ENCODE measurements at regions not wholly inside any gene's neighbourhood (a gene's known extent, or its start where the extent isn't known, plus 50 kb on each side); places are given as distances from the start of the nearest gene placed in this dataset.

- TF ChIP-seq POU6F1 (CRISPR knock-in tag; IDR thresholded peaks at IDR 0.05; ENCODE audit: borderline replicate concordance, low read depth) (no peak), GLIS3 (CRISPR knock-in tag; IDR thresholded peaks at IDR 0.05) (no peak), ZFP30 (CRISPR knock-in tag; IDR thresholded peaks at IDR 0.05) (no peak), ZNF565 (CRISPR knock-in tag; conservative IDR thresholded peaks at IDR 0.05; ENCODE audit: low read depth) (no peak), PPARA (CRISPR knock-in tag; IDR thresholded peaks at IDR 0.05; ENCODE audit: borderline replicate concordance) (no peak), CSDC2 (CRISPR knock-in tag; IDR thresholded peaks at IDR 0.05) (no peak), OSR1 (CRISPR knock-in tag; IDR thresholded peaks at IDR 0.05) (no peak), BACH2 (CRISPR knock-in tag; IDR thresholded peaks at IDR 0.05; ENCODE audit: borderline replicate concordance) (no peak), CREB5 (CRISPR knock-in tag; IDR thresholded peaks at IDR 0.05; ENCODE audit: low read depth) (no peak), ZNF8 (CRISPR knock-in tag; IDR thresholded peaks at IDR 0.05) (no peak)
- TF ChIP-seq, protein P1, sequence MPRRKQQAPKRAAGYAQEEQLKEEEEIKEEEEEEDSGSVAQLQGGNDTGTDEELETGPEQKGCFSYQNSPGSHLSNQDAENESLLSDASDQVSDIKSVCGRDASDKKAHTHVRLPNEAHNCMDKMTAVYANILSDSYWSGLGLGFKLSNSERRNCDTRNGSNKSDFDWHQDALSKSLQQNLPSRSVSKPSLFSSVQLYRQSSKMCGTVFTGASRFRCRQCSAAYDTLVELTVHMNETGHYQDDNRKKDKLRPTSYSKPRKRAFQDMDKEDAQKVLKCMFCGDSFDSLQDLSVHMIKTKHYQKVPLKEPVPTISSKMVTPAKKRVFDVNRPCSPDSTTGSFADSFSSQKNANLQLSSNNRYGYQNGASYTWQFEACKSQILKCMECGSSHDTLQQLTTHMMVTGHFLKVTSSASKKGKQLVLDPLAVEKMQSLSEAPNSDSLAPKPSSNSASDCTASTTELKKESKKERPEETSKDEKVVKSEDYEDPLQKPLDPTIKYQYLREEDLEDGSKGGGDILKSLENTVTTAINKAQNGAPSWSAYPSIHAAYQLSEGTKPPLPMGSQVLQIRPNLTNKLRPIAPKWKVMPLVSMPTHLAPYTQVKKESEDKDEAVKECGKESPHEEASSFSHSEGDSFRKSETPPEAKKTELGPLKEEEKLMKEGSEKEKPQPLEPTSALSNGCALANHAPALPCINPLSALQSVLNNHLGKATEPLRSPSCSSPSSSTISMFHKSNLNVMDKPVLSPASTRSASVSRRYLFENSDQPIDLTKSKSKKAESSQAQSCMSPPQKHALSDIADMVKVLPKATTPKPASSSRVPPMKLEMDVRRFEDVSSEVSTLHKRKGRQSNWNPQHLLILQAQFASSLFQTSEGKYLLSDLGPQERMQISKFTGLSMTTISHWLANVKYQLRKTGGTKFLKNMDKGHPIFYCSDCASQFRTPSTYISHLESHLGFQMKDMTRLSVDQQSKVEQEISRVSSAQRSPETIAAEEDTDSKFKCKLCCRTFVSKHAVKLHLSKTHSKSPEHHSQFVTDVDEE (CRISPR knock-in tag; IDR thresholded peaks at IDR 0.05) = no peak
- TF ChIP-seq, protein P2, sequence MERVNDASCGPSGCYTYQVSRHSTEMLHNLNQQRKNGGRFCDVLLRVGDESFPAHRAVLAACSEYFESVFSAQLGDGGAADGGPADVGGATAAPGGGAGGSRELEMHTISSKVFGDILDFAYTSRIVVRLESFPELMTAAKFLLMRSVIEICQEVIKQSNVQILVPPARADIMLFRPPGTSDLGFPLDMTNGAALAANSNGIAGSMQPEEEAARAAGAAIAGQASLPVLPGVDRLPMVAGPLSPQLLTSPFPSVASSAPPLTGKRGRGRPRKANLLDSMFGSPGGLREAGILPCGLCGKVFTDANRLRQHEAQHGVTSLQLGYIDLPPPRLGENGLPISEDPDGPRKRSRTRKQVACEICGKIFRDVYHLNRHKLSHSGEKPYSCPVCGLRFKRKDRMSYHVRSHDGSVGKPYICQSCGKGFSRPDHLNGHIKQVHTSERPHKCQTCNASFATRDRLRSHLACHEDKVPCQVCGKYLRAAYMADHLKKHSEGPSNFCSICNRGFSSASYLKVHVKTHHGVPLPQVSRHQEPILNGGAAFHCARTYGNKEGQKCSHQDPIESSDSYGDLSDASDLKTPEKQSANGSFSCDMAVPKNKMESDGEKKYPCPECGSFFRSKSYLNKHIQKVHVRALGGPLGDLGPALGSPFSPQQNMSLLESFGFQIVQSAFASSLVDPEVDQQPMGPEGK (CRISPR knock-in tag; IDR thresholded peaks at IDR 0.05; ENCODE audit: borderline replicate concordance) = no peak
- TF ChIP-seq, protein P3, sequence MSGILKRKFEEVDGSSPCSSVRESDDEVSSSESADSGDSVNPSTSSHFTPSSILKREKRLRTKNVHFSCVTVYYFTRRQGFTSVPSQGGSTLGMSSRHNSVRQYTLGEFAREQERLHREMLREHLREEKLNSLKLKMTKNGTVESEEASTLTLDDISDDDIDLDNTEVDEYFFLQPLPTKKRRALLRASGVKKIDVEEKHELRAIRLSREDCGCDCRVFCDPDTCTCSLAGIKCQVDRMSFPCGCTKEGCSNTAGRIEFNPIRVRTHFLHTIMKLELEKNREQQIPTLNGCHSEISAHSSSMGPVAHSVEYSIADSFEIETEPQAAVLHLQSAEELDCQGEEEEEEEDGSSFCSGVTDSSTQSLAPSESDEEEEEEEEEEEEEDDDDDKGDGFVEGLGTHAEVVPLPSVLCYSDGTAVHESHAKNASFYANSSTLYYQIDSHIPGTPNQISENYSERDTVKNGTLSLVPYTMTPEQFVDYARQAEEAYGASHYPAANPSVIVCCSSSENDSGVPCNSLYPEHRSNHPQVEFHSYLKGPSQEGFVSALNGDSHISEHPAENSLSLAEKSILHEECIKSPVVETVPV (CRISPR knock-in tag; IDR thresholded peaks at IDR 0.05) = no peak
Observed at GRCh38 chr2:58407487-58407886, 166.4 kb upstream of the FANCL start.
